ENCODE measurements at regions not wholly inside any gene's neighbourhood (a gene's known extent, or its start where the extent isn't known, plus 50 kb on each side); places are given as distances from the start of the nearest gene placed in this dataset.

GRCh38 chr7:93031795-93032194 lies 86.0 kb downstream of the SAMD9 start:
- FAIRE-seq (no peak), DNase-seq (ENCODE audit: low read depth, low spot score) (no peak)
- Histone ChIP-seq H3K4me1 (ENCODE audit: control insufficient read depth, extremely low read depth, insufficient read depth, low read length) (peaks cover 18% of the 10 kb centered on the region), H3K36me3 (ENCODE audit: control insufficient read depth in 2 of 2, extremely low read depth in 1 of 2, insufficient read depth in 2 of 2, low read length in 2 of 2) (no peaks in the 10 kb centered on the region), H3K9me1 (ENCODE audit: control insufficient read depth, extremely low read depth, insufficient read depth, low read length) (no peaks in the 10 kb centered on the region), H3K9me3 (ENCODE audit: control insufficient read depth, low read depth, low read length) (peaks cover 2% of the 10 kb centered on the region), H2AFZ (ENCODE audit: control insufficient read depth, low read length) (no peak overlapping the region), H3K27me3 (ENCODE audit: control insufficient read depth, extremely low read depth, insufficient read depth, low read length) (no peaks in the 10 kb centered on the region), H3K4me2 (ENCODE audit: control insufficient read depth, extremely low read depth, insufficient read depth, low read depth, low read length) (no peak overlapping the region), H3K27ac (ENCODE audit: control insufficient read depth, insufficient read depth, low read length) (no peak overlapping the region), H3K79me2 (ENCODE audit: control insufficient read depth, insufficient read depth, low read length) (no peaks in the 10 kb centered on the region), H4K20me1 (ENCODE audit: control insufficient read depth, extremely low read depth, insufficient read depth, low read length) (no peaks in the 10 kb centered on the region), H3K4me3 (ENCODE audit: control insufficient read depth in 2 of 3, extremely low read depth in 1 of 3, insufficient read depth in 2 of 3, low read depth in 1 of 3, low read length in 3 of 3) (no peak overlapping the region), H3K9ac (ENCODE audit: control insufficient read depth, extremely low read depth, insufficient read depth, low read length) (no peak overlapping the region)
- dilution Hi-C loops (cut with MboI; ENCODE audit: extremely low pct_ligation_motif_present, low sequenced_read_pairs), result no loop called here
- TF ChIP-seq CTCF (optimal IDR thresholded peaks at IDR 0.05 in 1 of 3, IDR thresholded peaks at IDR 0.05 in 1 of 3, conservative IDR thresholded peaks at IDR 0.05 in 1 of 3; ENCODE audit: extremely low read depth in 1 of 3, insufficient read depth in 2 of 3, low read length in 3 of 3), result no peak
- no peak for TF ChIP-seq EZH2 (IDR thresholded peaks at IDR 0.05; ENCODE audit: low read length)

- FAIRE-seq (no peak), DNase-seq (ENCODE audit: low read depth, low spot score) (no peak)
- Histone ChIP-seq H3K9me3 (ENCODE audit: control insufficient read depth, low read depth, low read length) (peaks cover 2% of the 10 kb centered on the region), H3K9ac (ENCODE audit: control insufficient read depth, extremely low read depth, insufficient read depth, low read length) (no peak overlapping the region), H3K9me1 (ENCODE audit: control insufficient read depth, extremely low read depth, insufficient read depth, low read length) (no peaks in the 10 kb centered on the region), H3K4me3 (ENCODE audit: control insufficient read depth in 2 of 3, extremely low read depth in 1 of 3, insufficient read depth in 2 of 3, low read depth in 1 of 3, low read length in 3 of 3) (no peak overlapping the region), H2AFZ (ENCODE audit: control insufficient read depth, low read length) (no peak overlapping the region), H3K36me3 (ENCODE audit: control insufficient read depth in 2 of 2, extremely low read depth in 1 of 2, insufficient read depth in 2 of 2, low read length in 2 of 2) (no peaks in the 10 kb centered on the region), H3K79me2 (ENCODE audit: control insufficient read depth, insufficient read depth, low read length) (no peaks in the 10 kb centered on the region), H3K4me1 (ENCODE audit: control insufficient read depth, extremely low read depth, insufficient read depth, low read length) (peaks cover 18% of the 10 kb centered on the region), H3K4me2 (ENCODE audit: control insufficient read depth, extremely low read depth, insufficient read depth, low read depth, low read length) (no peak overlapping the region), H4K20me1 (ENCODE audit: control insufficient read depth, extremely low read depth, insufficient read depth, low read length) (no peaks in the 10 kb centered on the region), H3K27ac (ENCODE audit: control insufficient read depth, insufficient read depth, low read length) (no peak overlapping the region), H3K27me3 (ENCODE audit: control insufficient read depth, extremely low read depth, insufficient read depth, low read length) (no peaks in the 10 kb centered on the region)
- TF ChIP-seq EZH2 (IDR thresholded peaks at IDR 0.05; ENCODE audit: low read length) (no peak), CTCF (optimal IDR thresholded peaks at IDR 0.05 in 1 of 3, IDR thresholded peaks at IDR 0.05 in 1 of 3, conservative IDR thresholded peaks at IDR 0.05 in 1 of 3; ENCODE audit: extremely low read depth in 1 of 3, insufficient read depth in 2 of 3, low read length in 3 of 3) (no peak)
- dilution Hi-C loops (cut with MboI; ENCODE audit: extremely low pct_ligation_motif_present, low sequenced_read_pairs), result no loop called here
Measured at GRCh38 chr7:93030605-93031225, 87.1 kb downstream of the SAMD9 start.

Data from keratinocyte (primary cell).